ENCODE measurements at regions not wholly inside any gene's neighbourhood (a gene's known extent, or its start where the extent isn't known, plus 50 kb on each side); places are given as distances from the start of the nearest gene placed in this dataset.

DNA sequence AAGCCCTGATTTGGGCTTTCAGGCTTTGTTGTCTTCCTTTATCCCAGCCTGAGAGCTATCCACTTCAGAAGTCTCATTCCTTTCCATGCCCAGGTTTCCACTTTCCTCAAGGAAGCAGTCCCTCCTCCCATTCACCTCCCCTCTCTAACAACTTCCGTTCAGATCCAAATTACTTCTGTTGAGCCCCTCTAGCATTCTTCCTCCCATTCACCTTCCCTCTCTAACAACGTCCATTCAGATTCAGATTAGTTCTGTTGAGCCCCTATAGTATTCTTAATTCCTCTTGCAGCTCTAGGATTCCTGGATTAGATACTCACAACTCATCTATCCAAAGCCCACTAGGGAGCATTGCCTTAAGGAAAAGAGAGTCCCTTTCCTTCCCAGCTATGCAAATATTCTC lies 216.8 kb downstream of the RAD51AP2 start:
- TF ChIP-seq ZNF292 (tag by site-specific recombination; IDR thresholded peaks at IDR 0.05; ENCODE audit: borderline replicate concordance, low read depth) (no peak), MZF1 (tag by site-specific recombination; IDR thresholded peaks at IDR 0.05; ENCODE audit: borderline replicate concordance) (no peak), ZNF792 (tag by site-specific recombination; IDR thresholded peaks at IDR 0.05) (no peak), ZNF501 (tag by site-specific recombination; IDR thresholded peaks at IDR 0.05) (no peak), ZFP3 (tag by site-specific recombination; IDR thresholded peaks at IDR 0.05; ENCODE audit: low read depth) (no peak), ZNF121 (tag by site-specific recombination; IDR thresholded peaks at IDR 0.05) (no peak), ZNF701 (tag by site-specific recombination; IDR thresholded peaks at IDR 0.05) (no peak)
- TF ChIP-seq, protein P1, sequence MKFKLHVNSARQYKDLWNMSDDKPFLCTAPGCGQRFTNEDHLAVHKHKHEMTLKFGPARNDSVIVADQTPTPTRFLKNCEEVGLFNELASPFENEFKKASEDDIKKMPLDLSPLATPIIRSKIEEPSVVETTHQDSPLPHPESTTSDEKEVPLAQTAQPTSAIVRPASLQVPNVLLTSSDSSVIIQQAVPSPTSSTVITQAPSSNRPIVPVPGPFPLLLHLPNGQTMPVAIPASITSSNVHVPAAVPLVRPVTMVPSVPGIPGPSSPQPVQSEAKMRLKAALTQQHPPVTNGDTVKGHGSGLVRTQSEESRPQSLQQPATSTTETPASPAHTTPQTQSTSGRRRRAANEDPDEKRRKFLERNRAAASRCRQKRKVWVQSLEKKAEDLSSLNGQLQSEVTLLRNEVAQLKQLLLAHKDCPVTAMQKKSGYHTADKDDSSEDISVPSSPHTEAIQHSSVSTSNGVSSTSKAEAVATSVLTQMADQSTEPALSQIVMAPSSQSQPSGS (tag by site-specific recombination; IDR thresholded peaks at IDR 0.05; ENCODE audit: low read depth): no peak
- TF ChIP-seq, protein P2, sequence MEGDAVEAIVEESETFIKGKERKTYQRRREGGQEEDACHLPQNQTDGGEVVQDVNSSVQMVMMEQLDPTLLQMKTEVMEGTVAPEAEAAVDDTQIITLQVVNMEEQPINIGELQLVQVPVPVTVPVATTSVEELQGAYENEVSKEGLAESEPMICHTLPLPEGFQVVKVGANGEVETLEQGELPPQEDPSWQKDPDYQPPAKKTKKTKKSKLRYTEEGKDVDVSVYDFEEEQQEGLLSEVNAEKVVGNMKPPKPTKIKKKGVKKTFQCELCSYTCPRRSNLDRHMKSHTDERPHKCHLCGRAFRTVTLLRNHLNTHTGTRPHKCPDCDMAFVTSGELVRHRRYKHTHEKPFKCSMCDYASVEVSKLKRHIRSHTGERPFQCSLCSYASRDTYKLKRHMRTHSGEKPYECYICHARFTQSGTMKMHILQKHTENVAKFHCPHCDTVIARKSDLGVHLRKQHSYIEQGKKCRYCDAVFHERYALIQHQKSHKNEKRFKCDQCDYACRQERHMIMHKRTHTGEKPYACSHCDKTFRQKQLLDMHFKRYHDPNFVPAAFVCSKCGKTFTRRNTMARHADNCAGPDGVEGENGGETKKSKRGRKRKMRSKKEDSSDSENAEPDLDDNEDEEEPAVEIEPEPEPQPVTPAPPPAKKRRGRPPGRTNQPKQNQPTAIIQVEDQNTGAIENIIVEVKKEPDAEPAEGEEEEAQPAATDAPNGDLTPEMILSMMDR (tag by site-specific recombination; IDR thresholded peaks at IDR 0.05): no peak
